Left lobe of liver (tissue), 2 donors: ENCODE measurements at regions not wholly inside any gene's neighbourhood (a gene's known extent, or its start where the extent isn't known, plus 50 kb on each side); places are given as distances from the start of the nearest gene placed in this dataset.

Experiments used
- ATAC-seq: fragments of 200-7000 bp; cut with Tn5 transposase; one replicate; pipeline ENCODE4 v1.9.1; 2020; ENCODE audit warnings: mild to moderate bottlenecking, moderate library complexity
- DNase-seq: peaks from one replicate; pipeline ENCODE4 v3.0.0-alpha.2; 2020; ENCODE audit warnings: low spot score
- donor health status: DM: no; HTN: no; CAD: no; lungs with moderate emphysema.
- donor health status: DM: no; HTN: yes; CAD: no.

- ATAC-seq (no peak), DNase-seq (no peak)
These were observed 617.6 kb upstream of the ZNF717 start for GRCh38 chr3:76402926-76403325.

DNA sequence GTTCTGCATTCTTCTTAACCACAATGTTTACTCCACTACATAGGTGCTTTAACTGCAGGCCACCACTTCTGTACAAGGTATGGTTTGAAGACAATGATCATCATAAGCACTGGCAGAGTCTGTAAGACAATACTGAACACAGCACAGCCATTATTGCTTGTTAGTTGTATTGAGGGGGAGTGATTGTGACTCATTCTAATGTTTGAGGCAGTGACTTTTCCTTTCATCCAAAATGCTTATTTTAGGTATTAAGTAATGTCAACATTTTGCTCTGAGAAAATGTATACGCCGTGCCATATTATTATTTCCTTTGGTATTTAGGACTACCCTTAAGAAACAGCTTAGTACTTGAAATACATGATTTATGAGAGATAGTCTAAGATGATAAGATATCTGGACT, 618.2 kb upstream of the ZNF717 start:
- ATAC-seq (no peak), DNase-seq (no peak)

DNA sequence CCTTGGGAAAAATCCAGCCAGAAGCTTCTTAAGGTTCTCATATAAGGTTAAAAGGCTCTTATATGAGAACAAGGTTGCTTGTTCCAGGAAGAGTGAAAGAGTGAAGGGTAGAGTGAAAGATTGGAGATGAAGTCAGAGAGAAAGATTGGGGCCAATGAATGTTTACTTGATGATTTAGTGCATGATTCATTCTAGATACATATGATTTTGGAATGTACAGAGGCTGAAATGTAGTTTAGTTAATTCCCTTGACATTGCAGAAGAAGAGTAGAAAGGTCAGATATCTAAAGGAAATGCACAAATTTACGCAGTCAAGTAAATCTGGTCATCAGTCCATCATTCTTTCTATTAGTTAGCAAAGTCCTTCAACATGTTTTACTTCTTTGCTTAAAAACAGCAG, 619.8 kb upstream of the ZNF717 start:
- DNase-seq (no peak), ATAC-seq (no peak)

DNA sequence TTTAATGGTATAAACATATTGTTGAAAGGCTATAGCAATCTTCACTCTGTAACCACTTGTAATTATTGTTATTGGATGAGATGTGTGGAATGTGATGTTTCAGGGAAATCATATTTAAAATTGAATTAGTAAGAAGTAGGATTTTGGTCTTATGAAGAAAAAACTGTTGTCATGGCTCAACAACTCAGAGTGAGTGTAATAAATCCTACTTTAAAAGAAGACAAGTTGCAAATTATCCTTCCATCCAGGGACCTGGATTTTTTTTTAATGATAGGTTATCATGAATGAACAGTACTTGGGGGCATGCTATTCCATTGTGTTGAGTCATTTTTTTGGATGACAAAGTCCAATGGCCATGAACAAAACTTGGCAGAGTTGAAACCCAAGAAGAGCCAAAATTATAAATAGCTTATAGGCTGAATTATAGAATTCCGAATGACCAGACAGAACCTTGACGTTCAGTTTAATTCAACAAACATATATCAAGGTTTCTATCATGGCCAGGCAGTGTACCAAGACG, 625.5 kb upstream of the ZNF717 start:
- DNase-seq: no peak

GRCh38 chr3:76415384-76415783, 624.5 kb upstream of the ROBO2 start:
- ATAC-seq (no peak), DNase-seq (no peak)

More for the DNA sequence above, 625.5 kb upstream of the ZNF717 start:
- no peak for ATAC-seq

DNA sequence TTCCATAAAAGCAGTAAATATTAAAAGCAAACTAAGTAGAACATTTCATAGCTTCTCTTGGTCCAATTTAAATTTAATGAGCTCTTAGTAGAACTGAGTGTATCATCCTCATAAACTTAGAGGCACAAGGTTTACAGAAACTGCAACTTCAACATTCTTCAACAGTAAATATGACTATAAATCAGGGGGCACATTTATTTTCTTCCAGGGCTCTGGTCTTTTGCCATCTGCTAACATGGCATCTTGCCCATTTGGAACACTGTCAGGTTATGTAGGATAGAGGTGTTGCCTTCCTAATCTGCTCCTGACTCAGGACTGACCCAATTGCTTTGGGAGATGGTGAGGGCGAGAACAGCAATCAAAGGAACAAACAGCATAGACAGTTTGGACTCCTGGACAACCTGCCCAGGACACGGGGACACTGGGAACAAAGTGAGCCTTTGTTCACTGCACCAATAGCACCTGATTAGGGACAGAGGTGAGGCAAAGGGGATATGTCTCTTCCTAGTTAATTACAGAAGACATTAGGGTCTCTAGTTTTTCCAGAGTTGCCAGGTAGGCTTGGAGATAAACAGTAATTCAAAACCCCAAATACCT, 610.2 kb upstream of the ROBO2 start:
- no peak for DNase-seq
- ATAC-seq: no peak

DNA sequence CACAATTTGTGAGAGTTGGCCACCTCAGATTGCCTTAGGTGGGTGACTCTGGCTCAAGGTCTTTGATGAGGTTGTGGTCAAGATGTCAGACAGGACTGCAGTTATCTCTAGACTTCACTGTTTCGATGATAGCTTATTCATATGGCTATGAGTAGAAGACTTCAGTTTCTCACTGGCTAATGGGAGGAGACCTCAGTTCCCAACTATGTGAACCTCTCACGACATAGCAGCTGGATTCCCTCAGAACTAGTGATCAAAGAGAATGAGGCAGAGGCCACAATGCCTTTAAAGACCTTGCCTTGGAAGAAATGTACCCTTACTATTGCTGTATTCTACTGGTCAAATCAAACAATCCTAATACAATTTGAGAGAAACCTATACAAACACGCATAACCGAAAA, 607.5 kb upstream of the ROBO2 start:
- ATAC-seq: no peak
- no peak for DNase-seq

GRCh38 chr3:76436894-76437293, 603.0 kb upstream of the ROBO2 start:
- ATAC-seq (no peak), DNase-seq (no peak)

- no peak for DNase-seq
- ATAC-seq: no peak
These were observed 600.9 kb upstream of the ROBO2 start for GRCh38 chr3:76438971-76439370.

- no peak for DNase-seq
- no peak for ATAC-seq
These were observed 597.5 kb upstream of the ROBO2 start for GRCh38 chr3:76442374-76442915.

DNA sequence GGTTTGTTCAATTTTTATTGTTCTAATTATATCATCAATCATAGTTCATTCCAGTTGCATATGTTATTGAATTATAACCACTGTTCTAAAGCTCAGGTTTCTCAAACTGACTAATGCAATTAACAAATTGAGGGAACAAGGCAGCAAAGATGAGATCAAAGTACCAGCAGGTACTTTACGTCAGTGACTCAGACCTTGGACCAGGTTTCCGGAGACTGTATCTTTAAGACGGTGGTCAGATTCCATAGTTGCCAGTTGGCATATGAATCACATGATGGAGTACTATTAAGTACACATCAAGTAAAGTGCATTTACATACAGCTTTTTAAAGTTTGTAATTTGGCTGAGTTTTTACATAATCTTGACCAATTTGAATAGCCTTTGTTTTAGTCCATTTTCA, 583.6 kb upstream of the ROBO2 start:
- ATAC-seq: no peak

GRCh38 chr3:76463501-76463900, 576.4 kb upstream of the ROBO2 start:
- ATAC-seq (no peak), DNase-seq (no peak)

More for the DNA sequence above, 583.6 kb upstream of the ROBO2 start:
- DNase-seq: no peak

- DNase-seq (no peak), ATAC-seq (no peak)
These were observed 569.6 kb upstream of the ROBO2 start for GRCh38 chr3:76470285-76470684.

DNA sequence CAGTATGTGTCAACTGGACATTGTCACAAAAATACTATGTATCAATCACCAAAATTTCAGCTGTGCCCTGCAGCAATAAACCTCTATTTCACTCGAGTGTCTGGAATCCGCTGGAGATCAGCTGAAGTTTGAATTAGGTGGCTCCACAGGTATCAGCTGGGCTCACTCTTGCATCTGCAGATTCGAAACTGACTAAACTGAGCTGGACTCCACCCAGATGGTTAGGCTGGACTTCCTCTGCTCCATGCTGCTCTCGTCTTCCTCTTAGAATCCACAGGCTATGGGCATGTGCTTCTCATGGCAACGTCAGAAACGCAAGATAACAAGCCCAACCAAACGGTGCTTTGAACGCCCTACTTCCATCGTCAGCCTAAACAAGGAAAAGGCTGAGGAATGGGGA, 565.3 kb upstream of the ROBO2 start:
- ATAC-seq (no peak), DNase-seq (no peak)

- DNase-seq (no peak), ATAC-seq (no peak)
These were observed 560.7 kb upstream of the ROBO2 start for GRCh38 chr3:76479161-76479650.

- DNase-seq (no peak), ATAC-seq (no peak)
These were observed 557.4 kb upstream of the ROBO2 start for GRCh38 chr3:76482510-76482909.

- no peak for ATAC-seq
- DNase-seq: no peak
These were observed 552.5 kb upstream of the ROBO2 start for GRCh38 chr3:76487446-76487845.

- no peak for ATAC-seq
These were observed 549.8 kb upstream of the ROBO2 start for GRCh38 chr3:76490064-76490463.

DNA sequence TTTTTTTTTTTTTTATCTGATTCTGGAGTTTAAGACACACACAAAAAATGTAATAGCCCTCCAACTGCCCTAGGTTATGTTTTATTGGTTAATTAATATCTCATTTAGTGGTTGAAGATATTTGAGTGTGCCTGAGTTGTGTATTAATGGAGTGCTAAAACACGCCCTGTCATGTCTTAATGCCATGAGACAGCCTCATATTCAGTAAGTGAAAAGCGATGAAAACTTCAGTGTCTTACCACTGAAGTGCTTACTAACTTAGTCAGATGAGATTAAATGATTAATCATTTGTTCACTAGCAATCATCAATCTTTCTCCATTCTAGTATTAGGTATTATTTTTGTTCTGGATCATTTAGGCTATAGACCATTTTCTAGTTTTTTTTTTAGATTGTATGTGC, 544.7 kb upstream of the ROBO2 start:
- ATAC-seq (no peak), DNase-seq (no peak)

More at GRCh38 chr3:76490064-76490463, 549.8 kb upstream of the ROBO2 start:
- no peak for DNase-seq

GRCh38 chr3:76497636-76498035, 542.3 kb upstream of the ROBO2 start:
- ATAC-seq (no peak), DNase-seq (no peak)

- ATAC-seq (no peak), DNase-seq (no peak)
These were observed 539.1 kb upstream of the ROBO2 start for GRCh38 chr3:76500746-76501275.

DNA sequence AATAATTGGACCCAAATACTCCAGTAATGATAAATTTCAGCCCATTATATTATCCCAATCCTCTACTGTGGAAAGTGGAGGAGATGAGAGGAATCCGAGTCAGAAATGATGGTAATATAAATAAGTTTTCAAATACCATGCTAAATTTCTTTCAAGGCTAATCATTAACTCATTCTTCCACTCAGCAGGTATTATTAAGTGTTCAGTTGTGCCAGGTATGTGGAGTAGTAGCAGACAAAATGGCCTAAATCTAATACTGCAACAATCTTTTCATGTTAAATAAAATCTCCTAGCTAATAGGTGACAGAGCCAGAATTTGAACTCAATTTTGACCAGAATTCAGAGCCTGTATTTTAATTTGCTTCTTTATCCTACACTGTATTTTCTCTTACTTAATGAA, 538.6 kb upstream of the ROBO2 start:
- ATAC-seq (no peak), DNase-seq (no peak)

GRCh38 chr3:76502076-76502475, 537.8 kb upstream of the ROBO2 start:
- DNase-seq: no peak
- no peak for ATAC-seq
